Osteocyte (in vitro differentiated cells): ENCODE measurements at regions not wholly inside any gene's neighbourhood (a gene's known extent, or its start where the extent isn't known, plus 50 kb on each side); places are given as distances from the start of the nearest gene placed in this dataset.

Experiments
- DNase-seq: peaks from one replicate; pipeline ENCODE4 v3.0.0; 2021; ENCODE audit warnings: mixed read lengths; ENCODE audit not compliant: unreplicated experiment; ENCODE audit errors: extremely low spot score
- H3K27ac Mint-ChIP-seq: one replicate; pipeline ENCODE4 v1.8.0; 2021; ENCODE audit warnings: mild to moderate bottlenecking, mixed read lengths; ENCODE audit not compliant: unreplicated experiment
- H3K27me3 Mint-ChIP-seq: one replicate; pipeline ENCODE4 v1.8.0; 2021; ENCODE audit warnings: mixed read lengths; ENCODE audit not compliant: unreplicated experiment
- H3K36me3 Mint-ChIP-seq: one replicate; pipeline ENCODE4 v1.8.0; 2021; ENCODE audit warnings: mixed read lengths; ENCODE audit not compliant: unreplicated experiment
- H3K4me1 Mint-ChIP-seq: one replicate; pipeline ENCODE4 v1.8.0; 2021; ENCODE audit warnings: mixed read lengths; ENCODE audit not compliant: unreplicated experiment
- H3K4me3 Mint-ChIP-seq: one replicate; pipeline ENCODE4 v1.8.0; 2021; ENCODE audit warnings: mild to moderate bottlenecking, moderate library complexity, mixed read lengths; ENCODE audit not compliant: unreplicated experiment
- H3K9me3 Mint-ChIP-seq: one replicate; pipeline ENCODE4 v1.8.0; 2021; ENCODE audit warnings: mixed read lengths; ENCODE audit not compliant: unreplicated experiment
- TF ChIP-seq, protein P1 (sequence below): fragments of 200-600 bp; sonication (generic); IDR thresholded peaks from 2 replicates; pipeline ENCODE4 v1.5.0; 2021; ENCODE audit warnings: antibody characterized with exemption, mild to moderate bottlenecking, moderate library complexity

DNA sequence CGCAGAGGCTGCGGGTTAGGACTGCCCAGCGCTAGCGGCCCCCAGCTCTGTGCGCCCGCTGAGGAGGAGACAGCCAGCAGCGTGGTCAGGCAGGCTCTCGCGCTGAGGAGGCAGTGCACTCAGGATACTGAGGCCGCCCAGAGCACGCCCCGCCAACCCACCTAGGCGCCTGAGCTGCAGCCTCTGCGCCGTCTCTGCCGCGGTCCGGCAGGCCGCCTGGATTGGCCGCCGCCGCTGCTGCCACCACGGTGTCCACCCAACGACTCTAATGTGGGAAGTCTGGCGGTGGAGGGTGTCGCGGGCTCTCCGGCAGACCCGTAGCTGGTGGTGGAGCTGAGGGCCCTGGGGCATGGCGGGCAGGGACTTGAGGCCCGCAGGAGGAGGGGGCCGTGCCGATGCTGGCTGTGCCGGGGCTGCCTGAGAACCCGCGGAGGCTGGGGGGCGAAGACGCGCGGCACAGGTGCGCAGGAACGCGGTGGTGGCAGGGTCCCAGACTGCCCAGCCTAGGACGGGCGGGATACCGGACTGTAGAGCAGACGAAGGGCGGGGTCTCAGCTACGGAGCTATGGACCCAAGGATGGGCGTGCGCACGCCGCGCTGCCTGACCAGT, 69.9 kb downstream of the ASCL4 start:
- no peaks in the 10 kb centered on the region for H3K9me3 Mint-ChIP-seq
- peaks cover 39% of the 10 kb centered on the region for H3K27me3 Mint-ChIP-seq
- peaks cover 7% of the 10 kb centered on the region for H3K4me1 Mint-ChIP-seq
- TF ChIP-seq, protein P1, sequence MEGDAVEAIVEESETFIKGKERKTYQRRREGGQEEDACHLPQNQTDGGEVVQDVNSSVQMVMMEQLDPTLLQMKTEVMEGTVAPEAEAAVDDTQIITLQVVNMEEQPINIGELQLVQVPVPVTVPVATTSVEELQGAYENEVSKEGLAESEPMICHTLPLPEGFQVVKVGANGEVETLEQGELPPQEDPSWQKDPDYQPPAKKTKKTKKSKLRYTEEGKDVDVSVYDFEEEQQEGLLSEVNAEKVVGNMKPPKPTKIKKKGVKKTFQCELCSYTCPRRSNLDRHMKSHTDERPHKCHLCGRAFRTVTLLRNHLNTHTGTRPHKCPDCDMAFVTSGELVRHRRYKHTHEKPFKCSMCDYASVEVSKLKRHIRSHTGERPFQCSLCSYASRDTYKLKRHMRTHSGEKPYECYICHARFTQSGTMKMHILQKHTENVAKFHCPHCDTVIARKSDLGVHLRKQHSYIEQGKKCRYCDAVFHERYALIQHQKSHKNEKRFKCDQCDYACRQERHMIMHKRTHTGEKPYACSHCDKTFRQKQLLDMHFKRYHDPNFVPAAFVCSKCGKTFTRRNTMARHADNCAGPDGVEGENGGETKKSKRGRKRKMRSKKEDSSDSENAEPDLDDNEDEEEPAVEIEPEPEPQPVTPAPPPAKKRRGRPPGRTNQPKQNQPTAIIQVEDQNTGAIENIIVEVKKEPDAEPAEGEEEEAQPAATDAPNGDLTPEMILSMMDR = no peak
- DNase-seq = no peak
- peak overlapping the region; percentile 63 for H3K4me3 Mint-ChIP-seq
- no peak overlapping the region for H3K27ac Mint-ChIP-seq
- H3K36me3 Mint-ChIP-seq = no peaks in the 10 kb centered on the region

DNA sequence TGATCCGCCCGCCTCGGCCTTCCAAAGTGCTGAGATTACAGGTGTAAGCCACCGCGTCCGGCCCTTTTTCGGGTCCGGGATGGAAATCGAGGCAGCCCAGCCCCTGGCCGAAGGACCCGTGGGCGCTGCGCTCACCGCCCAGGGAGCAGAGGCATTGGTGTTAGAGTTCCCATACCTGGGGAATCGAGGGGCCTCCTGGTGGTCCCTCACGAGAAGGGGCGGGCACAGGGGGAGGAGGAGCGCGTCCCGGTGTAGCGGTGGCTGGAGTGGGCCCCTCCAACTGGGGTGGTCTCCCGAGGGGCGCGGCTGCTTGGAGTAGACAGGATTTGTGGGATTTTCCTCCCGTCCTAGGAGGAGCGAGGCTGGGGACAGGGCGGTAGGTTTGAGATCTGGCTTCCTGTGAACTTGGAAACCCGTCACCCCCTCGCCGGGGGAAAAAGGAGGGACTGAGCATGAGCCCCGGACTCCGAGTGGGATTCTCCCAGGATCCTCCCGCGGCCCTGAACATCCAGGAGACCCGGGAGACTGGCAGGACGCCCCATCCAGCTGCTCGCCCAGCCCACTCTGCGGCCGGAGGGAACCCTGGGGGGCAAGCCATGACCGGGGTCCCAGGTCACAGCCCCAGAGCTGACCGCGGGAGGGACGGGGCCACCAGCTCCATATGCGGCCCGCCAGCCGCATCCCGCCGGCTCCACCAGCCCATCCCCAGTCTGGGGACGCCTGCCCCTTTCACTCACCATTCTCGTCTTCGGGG, 70.9 kb downstream of the ASCL4 start:
- Mint-ChIP-seq H3K36me3 (no peaks in the 10 kb centered on the region), H3K9me3 (no peaks in the 10 kb centered on the region), H3K4me1 (peaks cover 7% of the 10 kb centered on the region), H3K4me3 (no peak overlapping the region), H3K27ac (no peak overlapping the region), H3K27me3 (peaks cover 35% of the 10 kb centered on the region)
- DNase-seq = no peak
- TF ChIP-seq, protein P1 = no peak

DNA sequence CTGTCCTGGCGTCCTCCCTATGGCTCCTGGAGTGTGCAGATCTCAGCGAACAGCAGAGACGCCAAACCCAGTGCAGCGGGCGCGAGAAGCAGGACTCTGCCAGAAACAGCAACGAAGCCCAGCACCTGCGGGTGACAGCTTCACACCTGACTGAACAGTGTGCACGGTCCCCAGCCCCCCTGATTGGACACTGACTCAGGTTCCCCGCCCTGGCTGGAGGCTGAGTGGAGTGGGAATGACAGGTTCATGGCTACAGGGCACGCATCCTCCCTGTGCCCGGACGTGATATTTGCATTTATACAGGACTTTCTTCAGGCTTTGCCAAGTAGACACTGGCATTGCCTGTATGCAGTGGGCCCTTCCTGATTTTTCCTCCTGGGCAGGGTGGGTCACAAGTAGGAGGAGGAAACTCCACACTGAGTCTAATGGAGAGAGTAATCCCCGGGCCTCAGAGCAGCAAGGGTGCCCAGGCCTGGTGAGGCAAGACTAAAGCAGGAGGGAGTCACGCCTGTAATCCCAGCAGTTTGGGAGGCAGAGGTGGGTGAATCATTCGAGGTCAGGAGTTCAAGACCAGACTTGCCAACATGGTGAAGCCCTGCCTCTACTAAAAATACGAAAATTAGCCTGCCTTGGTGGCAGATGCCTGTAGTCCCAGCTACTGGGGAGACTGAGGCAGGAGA, 71.6 kb downstream of the ASCL4 start:
- H3K4me1 Mint-ChIP-seq = peaks cover 7% of the 10 kb centered on the region
- no peak overlapping the region for H3K27ac Mint-ChIP-seq
- H3K9me3 Mint-ChIP-seq = no peaks in the 10 kb centered on the region
- H3K36me3 Mint-ChIP-seq = no peaks in the 10 kb centered on the region
- no peak for DNase-seq
- H3K4me3 Mint-ChIP-seq = no peak overlapping the region
- H3K27me3 Mint-ChIP-seq = peaks cover 32% of the 10 kb centered on the region
- TF ChIP-seq, protein P1 = no peak

DNA sequence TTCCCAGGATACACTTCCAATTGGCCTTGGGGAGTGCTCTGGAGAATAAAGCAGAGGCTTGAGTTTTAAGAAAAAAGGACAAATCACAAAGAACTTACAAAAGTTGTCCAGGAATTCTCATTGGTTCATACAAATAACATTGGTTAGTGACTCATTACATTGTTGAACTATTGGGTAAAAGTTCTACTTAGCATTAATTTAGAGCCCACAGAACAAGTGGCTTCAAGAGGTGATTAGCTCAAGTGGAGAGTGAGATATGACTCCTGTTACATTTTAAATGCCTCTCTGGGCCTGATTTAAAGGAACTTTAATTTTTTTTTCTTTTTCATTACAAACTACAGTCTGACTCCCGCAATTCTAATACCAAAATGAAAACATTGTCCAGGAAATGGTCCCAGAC, 72.9 kb downstream of the ASCL4 start:
- Mint-ChIP-seq H3K27ac (no peak overlapping the region), H3K9me3 (no peaks in the 10 kb centered on the region), H3K4me3 (no peak overlapping the region), H3K27me3 (peaks cover 27% of the 10 kb centered on the region), H3K4me1 (peaks cover 7% of the 10 kb centered on the region), H3K36me3 (no peaks in the 10 kb centered on the region)
- DNase-seq = no peak
- TF ChIP-seq, protein P1 = no peak

DNA sequence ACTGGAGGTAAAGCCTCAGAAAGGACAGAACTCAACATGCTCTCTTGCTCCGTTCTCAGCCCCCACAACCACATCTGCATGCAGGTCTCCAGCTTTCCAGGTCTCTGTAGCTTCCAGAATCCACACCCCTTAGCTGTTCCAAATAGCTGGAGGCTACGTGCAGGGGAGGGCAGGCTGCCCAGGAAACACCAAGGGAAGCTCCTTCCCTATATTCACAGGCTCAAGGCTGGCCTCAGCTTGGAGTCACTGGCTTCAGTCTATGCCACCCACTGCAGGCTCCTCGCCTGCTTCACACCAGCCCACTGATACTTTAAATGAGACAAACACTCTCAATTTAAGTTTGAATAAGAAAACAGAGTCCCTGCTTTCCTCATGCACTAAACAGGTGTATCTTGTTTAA, 73.3 kb downstream of the ASCL4 start:
- H3K4me1 Mint-ChIP-seq = peaks cover 7% of the 10 kb centered on the region
- DNase-seq = no peak
- H3K27ac Mint-ChIP-seq = no peak overlapping the region
- H3K4me3 Mint-ChIP-seq = no peak overlapping the region
- TF ChIP-seq, protein P1 = no peak
- H3K36me3 Mint-ChIP-seq = no peaks in the 10 kb centered on the region
- H3K27me3 Mint-ChIP-seq = peaks cover 26% of the 10 kb centered on the region
- no peaks in the 10 kb centered on the region for H3K9me3 Mint-ChIP-seq
